Tibial artery (tissue), 4 donors: ENCODE measurements at regions not wholly inside any gene's neighbourhood (a gene's known extent, or its start where the extent isn't known, plus 50 kb on each side); places are given as distances from the start of the nearest gene placed in this dataset.

Experiments
- DNase-seq, 2 donors: peaks; one replicate each; pipeline ENCODE4 v3.0.0-alpha.2; 2019
- H3K27ac ChIP-seq, 2 donors: fragments of 200-600 bp; sonication (generic) in 1 of 2; 1 replicate in 1 of 2; 2 replicates in 1 of 2; pipeline ENCODE4 v1.5.1; 2018 to 2019; ENCODE audit warnings: mild to moderate bottlenecking in 1 of 2
- H3K27me3 ChIP-seq, 2 donors: fragments of 200-600 bp; sonication (generic) in 1 of 2; one replicate each; pipeline versions ENCODE4 v1.5.1 to v1.6.0; 2016 to 2019
- H3K36me3 ChIP-seq, 3 donors: fragments of 200-600 bp; sonication (generic) in 2 of 3; one replicate each; pipeline ENCODE4 v1.5.1; 2016 to 2019; ENCODE audit warnings: mild to moderate bottlenecking in 2 of 3
- H3K4me1 ChIP-seq, 4 donors: fragments of 200-600 bp; sonication (generic) in 2 of 4; 1 replicate in 3 of 4; 2 replicates in 1 of 4; pipeline ENCODE4 v1.5.1; 2016 to 2019
- H3K4me3 ChIP-seq, 2 donors: fragments of 200-600 bp; sonication (generic) in 1 of 2; 1 replicate in 1 of 2; 2 replicates in 1 of 2; pipeline ENCODE4 v1.5.1; 2018 to 2019; ENCODE audit warnings: mild to moderate bottlenecking in 2 of 2
- H3K9me3 ChIP-seq, 3 donors: fragments of 200-600 bp; sonication (generic) in 1 of 3; one replicate each; pipeline ENCODE4 v1.5.1; 2016 to 2019
- CTCF ChIP-seq, 2 experiments: fragments of 200-600 bp in 1 of 2; fragments of 450-650 bp in 1 of 2; IDR thresholded peaks; one replicate each; pipeline ENCODE4 v1.5.1; 2017 to 2019; ENCODE audit warnings: antibody characterized with exemption in 2 of 2, mild to moderate bottlenecking in 1 of 2, moderate library complexity in 1 of 2
- intact Hi-C: fragments of 100-400 bp; cut with DNase I; formaldehyde crosslinking; loops from one replicate; pipeline ENCODE4 v1.15.0; 2023; ENCODE audit warnings: low total_unique reads

DNA sequence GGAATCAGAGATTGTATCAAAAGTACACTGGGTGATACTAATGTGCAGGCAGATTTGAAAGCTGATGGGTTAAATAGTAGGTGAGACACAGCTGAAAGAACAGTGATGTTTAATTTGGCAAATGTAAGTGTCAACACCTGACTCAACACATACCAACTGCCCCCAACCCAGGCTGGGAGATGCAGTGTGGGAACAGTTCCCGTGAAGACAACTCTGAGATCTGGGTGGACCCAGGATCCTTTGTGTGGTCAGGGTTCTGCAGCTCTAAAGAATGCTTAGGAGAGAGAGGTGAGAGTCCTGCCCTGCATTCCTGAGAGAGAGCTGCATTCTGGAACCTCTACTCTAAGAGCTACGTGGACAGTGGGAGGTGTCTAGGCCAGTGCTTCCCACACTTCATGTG, 479.7 kb downstream of the RPS24 start:
- no peak for DNase-seq
- intact Hi-C loops = no loop called here
- Histone ChIP-seq H3K27me3 (no peaks in the 10 kb centered on the region), H3K4me1 (peaks cover 0 to 61% (median 35%) of the 10 kb centered on the region in 4 donors), H3K27ac (no peak overlapping the region), H3K4me3 (no peak overlapping the region), H3K36me3 (no peaks in the 10 kb centered on the region), H3K9me3 (no peaks in the 10 kb centered on the region)
- no peak for TF ChIP-seq CTCF (IDR thresholded peaks at IDR 0.05)

DNA sequence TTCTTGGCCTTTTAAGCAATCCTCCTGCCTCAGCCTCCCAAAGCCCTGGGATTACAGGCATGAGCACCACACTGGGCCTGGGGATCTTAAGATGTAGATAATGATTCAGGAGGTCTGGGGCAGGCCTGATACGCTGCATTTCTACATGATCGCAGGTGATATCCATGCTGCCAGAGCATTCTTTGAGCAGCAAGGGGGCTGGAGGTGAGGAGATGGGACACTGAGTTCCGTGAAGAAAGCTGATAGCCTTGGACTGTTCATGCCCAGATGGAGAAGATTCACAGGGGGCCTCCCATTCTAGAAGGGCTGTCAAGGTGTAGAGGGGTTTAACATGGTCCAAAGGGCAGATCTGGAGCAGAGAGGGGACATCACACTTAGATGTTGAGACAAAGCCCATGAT, 480.3 kb downstream of the RPS24 start:
- intact Hi-C loops = no loop called here
- H3K4me1 ChIP-seq = peaks cover 0 to 57% (median 32%) of the 10 kb centered on the region in 4 donors

DNA sequence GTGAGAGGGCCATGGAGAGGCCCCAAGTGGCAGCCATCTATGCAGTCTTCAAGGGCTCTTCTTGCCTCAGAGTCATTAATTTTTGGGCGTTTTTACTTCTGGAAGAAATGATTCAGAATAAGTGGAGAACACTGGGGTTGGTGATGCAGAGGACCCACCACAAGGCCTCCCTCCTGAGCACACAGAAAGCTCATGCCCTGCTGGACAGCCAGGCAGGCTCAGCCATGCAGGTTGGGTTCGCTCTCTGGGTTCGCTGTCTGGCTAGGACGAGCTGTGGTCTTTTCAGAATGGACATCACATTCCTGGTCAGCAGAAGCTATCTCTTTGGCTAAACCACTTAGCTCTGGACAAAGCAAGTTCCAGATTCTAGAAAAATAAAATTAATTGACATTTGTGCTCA, 480.8 kb downstream of the RPS24 start:
- Histone ChIP-seq H3K36me3 (no peaks in the 10 kb centered on the region), H3K27me3 (no peaks in the 10 kb centered on the region), H3K4me3 (no peak overlapping the region), H3K4me1 (peaks cover 0 to 57% (median 30%) of the 10 kb centered on the region in 4 donors), H3K27ac (peak overlapping the region; percentile 60 to 62), H3K9me3 (no peaks in the 10 kb centered on the region)
- intact Hi-C loops = no loop called here
- no peak for DNase-seq
- TF ChIP-seq CTCF (IDR thresholded peaks at IDR 0.05) = no peak

More for the DNA sequence above, 480.3 kb downstream of the RPS24 start:
- no peaks in the 10 kb centered on the region for H3K9me3 ChIP-seq
- no peaks in the 10 kb centered on the region for H3K36me3 ChIP-seq
- H3K27ac ChIP-seq = peak overlapping the region in 1 of 2 donors; percentile 62
- DNase-seq = no peak
- H3K4me3 ChIP-seq = no peak overlapping the region
- no peak for TF ChIP-seq CTCF (IDR thresholded peaks at IDR 0.05)
- no peaks in the 10 kb centered on the region for H3K27me3 ChIP-seq

DNA sequence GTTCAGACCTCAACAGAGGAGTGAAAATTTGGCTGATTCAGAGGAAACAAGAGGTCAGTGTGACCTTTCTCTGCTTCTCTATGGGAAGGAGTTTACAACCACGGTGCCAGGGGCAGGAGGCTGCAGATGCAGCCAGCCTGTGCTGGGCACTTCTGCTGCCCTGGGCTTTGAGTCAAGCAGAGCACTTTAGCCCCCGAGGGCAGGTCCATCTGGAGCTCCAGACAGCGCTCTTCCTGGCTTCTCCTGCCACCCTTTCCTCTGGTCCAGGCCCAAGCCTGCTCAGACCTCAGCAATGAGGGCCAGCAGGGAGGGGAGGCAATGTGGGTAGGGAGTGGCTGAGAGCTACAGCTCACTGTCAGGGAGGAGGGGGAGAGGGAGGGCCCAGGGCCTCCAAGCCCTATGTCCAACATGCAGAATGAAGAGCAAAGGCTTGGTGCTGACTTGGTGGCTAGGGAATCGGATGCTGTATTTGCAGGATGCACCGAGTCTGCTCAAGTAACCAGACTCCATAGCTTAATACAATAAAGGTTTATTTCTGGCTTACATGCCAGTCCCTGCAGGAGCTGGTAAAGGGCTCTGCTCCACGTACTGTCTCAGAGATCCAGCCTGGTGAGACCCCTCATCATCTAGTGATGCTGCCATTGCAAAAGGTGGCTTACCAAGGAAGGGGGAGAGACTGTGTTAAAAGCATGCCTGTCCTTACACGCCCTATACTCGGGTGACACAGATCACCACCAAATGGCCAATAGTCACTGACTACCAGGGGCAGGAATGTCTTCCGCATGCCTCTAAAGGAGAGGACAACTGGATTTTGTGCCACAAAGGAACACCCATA, 481.6 kb downstream of the RPS24 start:
- H3K4me3 ChIP-seq = no peak overlapping the region
- TF ChIP-seq CTCF (IDR thresholded peaks at IDR 0.05) = no peak
- H3K36me3 ChIP-seq = no peaks in the 10 kb centered on the region
- intact Hi-C loops = no loop called here
- H3K9me3 ChIP-seq = no peaks in the 10 kb centered on the region
- peaks cover 0 to 56% (median 30%) of the 10 kb centered on the region in 4 donors for H3K4me1 ChIP-seq
- H3K27ac ChIP-seq = peak overlapping the region; percentile 60 to 62
- DNase-seq = peak in 1 of 2 donors; percentile 39
- no peaks in the 10 kb centered on the region for H3K27me3 ChIP-seq

DNA sequence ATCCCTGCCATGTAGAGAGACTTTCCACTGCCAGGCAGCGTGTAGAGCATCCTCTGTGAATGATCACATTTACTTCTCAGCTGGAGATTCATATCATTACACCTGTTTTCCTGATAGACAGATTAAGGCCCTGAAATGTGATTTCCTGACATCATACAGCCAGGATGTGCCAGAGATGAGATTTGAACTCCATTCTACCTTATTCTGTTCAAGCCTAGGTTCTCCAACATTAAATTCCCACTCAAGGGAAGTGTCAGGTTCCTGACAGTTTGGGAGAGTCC, 482.1 kb downstream of the RPS24 start:
- Histone ChIP-seq H3K27me3 (no peaks in the 10 kb centered on the region), H3K9me3 (no peaks in the 10 kb centered on the region), H3K27ac (peak overlapping the region; percentile 60 to 62), H3K4me1 (peaks cover 0 to 50% (median 30%) of the 10 kb centered on the region in 4 donors), H3K4me3 (no peak overlapping the region), H3K36me3 (no peaks in the 10 kb centered on the region)
- intact Hi-C loops = no loop called here
- no peak for TF ChIP-seq CTCF (IDR thresholded peaks at IDR 0.05)
- no peak for DNase-seq
